SK-N-DZ (cell line): ENCODE measurements at regions not wholly inside any gene's neighbourhood (a gene's known extent, or its start where the extent isn't known, plus 50 kb on each side); places are given as distances from the start of the nearest gene placed in this dataset.

Source experiments
- DNase-seq: peaks from one replicate; pipeline ENCODE4 v3.0.0-alpha.2; 2015; ENCODE audit warnings: low spot score

DNA sequence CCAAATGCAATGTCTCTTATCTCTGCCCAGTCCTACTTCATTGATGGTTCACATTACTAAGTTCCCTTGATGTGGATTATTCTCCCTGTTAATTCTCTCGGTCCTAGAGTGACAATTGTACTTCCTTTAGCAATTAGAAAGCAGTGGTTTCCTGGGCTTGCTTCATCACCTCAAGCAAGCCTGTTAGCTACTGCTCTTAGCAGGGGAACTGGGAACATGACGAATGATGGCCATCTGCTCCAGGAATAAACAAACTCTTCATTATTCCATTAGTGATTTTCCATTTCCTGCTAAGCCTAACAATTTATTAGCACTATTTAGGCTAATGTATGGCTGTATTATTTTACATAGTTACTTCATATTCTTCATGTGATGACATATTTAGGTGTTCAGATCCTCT lies 331.8 kb downstream of the MTX2 start:
- no peak for DNase-seq

DNA sequence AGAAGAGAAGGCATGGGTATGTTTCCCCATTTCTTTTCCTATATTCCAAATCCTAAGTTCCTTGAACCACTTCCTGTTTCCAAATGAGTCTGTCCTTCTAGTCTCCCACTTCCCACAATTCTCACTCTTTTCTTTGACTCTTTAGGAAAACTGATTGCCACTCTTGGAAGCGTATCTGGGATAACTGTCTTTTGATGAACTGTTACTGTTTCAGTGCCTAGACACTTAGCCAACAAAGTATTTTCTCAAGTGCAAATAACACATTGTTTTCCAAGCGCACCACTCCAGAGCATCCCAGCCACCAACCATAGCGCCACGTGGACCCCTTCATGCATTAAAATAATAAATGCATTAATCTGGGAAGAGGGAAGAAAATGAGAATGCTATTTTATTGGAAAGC lies 342.8 kb downstream of the MTX2 start:
- DNase-seq, result no peak

DNA sequence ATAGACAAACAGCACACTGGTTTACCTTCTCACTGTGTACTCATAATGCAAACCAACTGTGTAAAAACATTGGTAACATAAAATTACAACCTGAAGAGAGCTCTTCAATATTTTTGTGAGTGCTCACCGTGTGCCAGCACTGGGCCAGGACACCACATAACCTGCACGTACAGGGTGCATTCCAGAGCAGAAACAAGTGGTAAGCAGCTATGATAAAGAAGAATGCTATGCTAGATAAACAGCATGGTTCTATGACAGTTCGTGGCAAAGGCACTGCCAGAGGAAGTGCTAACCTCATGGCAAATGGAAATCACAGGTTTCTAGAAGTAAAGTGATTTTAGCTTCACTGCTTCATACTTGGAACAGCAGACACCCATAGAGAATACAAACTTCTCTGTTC lies 343.5 kb downstream of the MTX2 start:
- DNase-seq, result no peak

DNA sequence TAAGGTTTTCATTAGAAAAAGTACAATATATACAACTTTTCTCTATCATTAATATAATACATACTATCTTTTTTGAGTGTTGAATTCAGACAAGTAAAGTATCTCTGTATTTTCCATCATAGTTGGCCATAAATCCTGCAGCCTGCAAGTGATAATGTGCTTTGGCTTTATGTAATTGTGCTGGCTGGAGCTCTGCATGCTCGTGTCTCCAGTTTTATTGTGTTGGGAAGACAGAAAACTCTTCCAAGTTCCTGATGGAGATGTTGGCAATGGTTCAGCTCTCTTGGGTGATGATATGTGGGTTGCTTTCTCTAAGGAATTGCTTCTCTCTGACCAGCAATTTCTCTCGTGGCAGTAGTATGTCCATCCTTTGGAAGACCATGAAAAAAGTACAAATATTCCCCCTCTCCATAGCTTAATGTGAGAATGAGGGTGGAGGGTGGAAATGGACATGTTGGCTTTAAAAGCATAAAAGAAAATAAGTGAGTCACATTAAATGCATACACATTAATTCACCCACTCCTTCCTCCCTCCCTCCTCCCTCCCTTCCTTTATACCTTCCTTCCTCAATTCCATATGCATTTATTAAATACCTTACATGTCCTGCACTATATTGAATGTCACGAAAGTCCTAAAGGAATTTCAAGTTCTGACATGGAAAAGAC lies 344.2 kb downstream of the MTX2 start:
- DNase-seq, result no peak

DNA sequence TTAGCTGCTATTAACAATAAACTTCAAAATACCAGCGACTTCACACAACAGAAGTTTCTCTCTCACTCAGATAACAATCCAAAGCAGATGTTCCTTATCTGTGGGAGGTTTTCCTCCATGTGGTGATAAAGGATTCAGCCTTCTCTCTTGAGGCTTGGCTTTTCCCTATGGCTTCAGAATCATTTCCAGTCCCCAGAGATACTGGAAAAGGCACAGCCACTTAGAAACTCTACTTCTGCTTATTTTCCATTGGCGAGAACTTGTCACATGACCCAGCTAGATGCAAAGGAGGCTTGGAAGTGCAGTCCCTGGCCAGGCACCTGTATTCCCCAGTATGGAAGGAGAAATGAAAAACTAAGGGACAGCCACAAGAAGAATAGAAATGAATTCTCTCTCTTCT lies 344.8 kb downstream of the MTX2 start:
- peak; percentile 44 for DNase-seq

DNA sequence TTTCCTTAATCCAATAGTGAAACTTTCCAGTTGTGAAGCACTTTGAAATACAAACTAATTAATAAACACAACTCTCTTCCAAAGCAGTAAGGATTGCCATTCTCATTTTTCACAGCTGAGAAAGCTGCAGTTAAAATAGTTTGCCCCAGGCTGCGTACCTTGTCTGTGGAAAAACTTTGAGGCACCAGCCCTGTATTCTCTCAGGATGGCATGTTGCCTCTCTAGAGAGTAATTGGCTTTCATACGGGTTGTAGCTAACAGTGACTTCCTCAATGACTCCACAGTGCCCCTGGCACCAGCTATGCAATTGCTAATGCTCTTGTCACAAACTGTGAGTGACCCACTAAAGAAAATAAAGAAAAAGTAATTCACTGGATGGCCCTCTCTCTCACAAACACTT lies 345.7 kb downstream of the MTX2 start:
- no peak for DNase-seq

DNA sequence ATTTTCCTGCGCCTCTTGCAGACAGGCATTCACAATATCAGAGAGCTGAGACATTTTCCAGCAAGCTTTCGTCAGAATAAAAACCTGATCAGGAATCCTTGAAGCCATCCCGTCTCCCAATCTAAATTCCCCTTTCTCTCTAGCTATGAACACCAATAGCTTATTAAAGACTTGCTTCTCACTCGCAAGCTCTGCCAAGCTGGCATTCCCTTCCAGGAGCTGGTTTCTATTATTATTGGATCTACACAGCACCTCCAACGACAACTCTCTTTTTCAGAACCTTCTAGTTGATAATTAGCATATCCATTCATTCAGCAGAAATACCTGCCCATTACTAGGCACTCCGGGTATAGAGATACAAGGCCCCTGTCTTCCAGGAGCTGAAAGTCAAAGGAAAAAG lies 350.3 kb downstream of the MTX2 start:
- no peak for DNase-seq

DNA sequence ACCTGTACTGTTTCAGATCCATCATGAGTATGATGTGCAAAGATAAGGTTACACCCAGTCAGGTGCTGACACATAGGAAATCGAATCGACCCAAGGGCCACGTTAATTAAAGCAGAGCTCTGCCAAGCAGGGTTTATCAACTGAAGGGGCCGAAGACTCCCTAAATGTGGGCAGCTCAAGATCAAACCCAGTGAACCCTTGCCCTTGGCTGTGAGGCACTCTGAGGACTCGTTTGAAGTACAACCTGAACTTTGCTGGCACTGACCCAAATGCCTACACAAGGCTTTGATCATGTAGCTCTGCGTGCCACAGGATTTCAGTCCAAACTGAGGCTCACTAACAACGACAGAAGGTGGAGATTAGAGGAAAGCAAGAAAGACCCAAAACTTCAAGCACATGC lies 352.1 kb downstream of the MTX2 start:
- no peak for DNase-seq

DNA sequence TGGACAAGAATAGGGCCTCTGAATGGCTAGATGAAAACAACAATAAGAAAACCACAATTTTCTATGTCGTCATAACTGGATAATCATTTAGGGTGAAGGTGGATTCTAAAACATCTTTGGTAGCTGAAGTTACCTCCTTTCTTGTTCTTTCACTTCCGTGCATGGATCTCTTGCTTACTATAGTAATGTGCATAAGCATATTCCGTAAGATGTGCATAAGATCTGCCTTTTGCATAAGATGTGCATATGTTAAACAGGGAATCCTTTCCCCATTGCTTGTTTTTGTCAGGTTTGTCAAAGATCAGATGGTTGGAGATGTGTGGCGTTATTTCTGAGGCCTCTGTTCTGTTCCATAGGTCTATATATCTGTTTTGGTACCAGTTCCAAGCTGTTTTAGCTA lies 353.6 kb downstream of the MTX2 start:
- DNase-seq, result no peak

DNA sequence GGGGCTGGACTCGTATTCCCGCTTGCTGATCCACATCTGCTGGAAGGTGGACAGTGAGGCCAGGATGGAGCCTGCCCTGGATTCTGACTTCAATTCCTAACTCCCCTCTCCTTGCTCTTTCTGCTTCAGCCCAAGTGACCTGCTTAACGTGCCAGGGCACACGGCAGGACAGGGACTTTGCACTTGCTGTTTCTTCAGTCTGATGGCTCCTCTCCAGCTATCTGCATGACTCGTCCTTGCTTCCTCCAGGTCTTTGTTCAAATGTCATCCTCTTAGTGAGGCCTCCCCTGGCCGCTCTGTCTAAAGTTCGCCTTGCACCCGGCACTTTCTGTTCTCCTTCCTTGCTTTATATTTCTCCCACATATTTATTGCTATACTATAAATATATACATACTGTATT lies 357.6 kb downstream of the MTX2 start:
- DNase-seq, result no peak

DNA sequence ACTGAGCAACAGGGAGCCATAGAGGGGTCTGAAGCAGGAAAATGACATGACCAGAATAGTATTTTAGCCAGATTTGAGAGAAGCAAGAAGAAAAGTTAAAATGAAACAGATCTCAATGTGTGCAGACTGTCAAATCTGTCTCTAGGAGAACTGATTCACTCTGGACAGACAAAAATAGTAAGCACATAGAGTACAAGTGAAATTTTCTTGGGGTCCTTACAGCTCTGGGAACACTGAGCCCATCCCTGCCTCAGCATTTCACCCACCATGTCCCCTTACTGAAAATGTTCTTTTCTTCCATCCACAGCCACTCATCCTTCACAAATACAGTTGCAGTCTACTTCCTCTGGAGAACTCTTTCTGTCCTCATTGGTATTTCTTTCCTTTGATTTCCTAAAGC lies 359.2 kb downstream of the MTX2 start:
- DNase-seq, result no peak

DNA sequence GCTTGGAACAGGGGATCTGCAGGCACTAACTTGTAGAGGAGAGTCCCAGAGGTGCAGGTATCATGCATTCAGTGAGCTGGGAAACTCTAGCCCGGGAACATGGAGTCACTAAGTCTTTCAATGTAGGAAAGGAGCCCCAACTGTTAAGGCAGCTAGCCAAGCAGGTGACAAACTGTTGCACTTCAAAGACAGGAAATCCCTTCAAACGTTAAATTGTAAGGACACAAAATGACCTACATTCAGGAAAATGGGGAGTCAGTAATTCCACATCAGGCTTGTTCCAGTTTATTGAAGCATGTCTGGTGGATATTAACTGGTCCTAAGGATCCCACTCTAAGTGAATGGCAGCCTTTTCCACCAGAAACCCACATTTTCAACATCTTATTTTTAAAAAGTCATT lies 364.5 kb downstream of the MTX2 start:
- no peak for DNase-seq

DNA sequence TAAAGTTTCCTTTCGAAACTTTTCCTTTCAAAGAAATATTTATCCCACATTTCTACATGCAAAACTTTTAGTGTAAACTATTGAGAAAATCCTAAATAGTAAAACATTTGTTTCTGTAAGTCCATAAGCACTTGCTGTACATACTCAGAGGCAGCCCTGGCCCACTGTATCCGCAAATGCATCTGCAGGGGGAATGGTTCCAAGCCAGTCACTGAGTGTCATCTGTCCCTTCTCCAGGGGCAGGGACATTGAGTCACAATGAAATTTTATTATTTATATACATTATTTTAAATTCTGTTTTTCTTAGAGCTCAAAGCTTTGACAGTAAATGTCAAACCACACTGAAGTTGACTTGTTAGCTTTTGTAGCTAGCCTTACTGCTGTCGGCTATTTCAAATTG lies 367.2 kb downstream of the MTX2 start:
- DNase-seq, result no peak

DNA sequence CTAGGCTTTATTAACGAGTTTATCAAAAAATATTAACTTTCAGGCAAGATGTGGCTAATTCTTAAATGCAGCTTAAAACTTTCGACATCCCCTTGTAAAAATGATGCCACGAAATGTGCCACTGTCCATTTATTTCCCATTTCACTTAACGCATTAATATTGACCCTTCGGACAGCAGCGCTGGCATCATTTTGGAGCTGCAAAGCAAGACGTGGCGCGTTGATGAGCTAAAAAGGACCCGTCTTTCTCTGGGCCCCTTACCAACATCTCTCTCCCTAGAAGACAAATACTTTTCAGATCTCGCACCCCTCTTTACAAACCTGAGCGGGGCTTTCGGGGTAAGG lies 367.9 kb downstream of the MTX2 start:
- DNase-seq, result no peak

DNA sequence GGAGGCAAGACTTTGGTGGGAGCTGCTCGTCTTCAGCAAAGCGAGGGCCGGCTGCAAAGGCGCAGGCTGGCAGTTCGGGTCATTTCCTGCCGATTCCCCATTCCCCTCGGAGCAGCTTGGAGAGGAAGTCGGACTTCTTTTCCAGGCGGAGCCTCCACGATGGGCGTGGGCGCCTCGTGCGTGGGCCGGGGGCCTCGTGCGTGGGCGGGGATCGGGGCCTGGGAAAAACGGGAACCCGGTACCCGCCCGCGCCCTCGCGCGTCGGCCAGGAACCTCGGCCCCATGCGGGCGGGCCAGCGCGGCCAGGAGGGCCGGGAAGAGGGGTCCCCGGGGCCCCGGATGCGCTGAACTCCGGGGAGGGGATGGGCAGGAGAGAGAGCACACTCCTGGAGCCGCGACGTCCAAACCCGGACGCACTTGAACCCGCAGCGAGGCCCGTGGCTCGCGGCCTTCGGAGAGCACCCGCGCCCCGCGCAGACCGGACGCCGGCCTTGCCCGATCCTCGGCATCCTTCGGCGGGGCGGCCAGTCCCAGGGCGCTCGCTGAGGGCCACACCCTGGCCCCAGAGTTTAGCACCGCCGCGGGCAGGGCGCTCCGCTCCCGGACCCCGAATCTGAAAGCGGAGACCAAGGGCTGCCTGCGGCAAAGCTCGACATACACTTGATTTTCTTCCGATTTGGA lies 368.4 kb downstream of the MTX2 start:
- DNase-seq, result peak; percentile 67

DNA sequence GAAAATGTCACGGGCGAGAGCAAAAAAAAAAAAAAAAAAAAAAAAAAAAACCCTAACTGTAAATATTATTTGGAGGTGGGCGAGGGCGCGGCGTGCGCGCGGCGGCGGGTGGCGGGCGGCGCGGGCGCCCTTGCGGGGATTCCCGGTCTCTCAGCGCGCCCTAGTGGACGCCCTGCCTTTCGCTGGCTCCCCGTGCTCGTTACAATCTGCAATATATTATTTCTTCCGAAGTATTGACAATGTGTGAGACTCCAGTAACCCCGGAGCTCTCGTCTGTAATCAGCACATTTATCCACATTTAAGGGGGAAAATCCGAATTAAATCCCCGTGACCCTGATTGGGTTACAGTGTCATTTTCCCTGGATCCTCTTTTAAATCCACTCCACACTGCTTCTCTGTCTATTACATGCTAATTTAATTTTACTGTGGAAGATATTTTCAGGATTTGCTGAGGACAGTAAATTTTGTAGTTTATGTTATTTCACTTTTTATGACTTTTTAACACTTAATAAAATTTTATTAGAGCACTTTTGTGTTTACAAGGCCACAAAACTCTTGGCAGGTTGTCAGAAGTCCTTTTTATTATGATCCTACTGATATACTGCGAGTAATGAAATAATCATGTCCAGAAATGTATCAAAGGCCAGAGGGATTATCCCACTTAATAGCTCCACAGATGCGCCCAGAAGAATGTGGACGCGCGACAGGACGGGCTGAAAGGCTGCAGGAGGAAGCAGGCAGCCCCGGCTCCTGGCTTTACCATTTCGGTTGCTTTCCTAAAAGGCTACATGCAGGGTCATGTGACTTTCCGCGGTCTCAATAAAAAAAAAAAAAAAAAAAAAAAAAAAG lies 369.1 kb downstream of the MTX2 start:
- DNase-seq, result peak; percentile 70

DNA sequence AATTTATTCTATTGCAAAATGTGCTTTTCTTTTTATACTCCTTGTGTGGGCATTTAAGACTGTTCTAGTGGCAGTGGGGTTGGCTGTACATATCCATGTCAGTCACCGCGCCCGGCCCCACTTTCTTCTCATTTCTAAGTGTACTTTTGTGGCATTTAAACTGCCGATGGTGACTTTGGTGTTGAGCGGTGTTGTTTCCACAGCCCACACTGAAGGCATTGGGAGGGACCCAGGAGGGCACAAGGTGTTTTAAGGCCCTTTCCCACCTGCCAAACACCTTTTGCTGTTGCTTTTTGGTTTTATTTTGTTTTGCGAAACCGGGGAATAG lies 369.7 kb downstream of the MTX2 start:
- no peak for DNase-seq

DNA sequence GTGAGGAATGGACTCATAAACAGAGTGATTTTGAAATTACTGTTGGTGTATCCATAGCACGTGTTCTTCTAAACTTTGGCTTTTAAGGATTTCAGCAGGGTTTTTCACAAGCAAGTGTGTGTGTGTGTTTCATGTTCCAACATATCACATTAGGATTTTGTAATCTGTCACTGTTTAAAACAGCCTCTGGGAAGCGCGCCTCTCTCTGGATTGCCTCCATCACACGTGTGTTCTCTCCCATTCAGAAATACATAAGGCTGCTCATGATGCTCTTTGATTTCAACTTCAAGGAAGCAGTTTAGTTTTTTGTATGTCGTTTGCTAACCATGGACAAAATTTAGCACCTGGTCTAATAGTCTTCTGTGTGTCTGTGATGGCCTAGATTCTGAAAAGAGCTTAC lies 370.4 kb downstream of the MTX2 start:
- DNase-seq, result no peak

DNA sequence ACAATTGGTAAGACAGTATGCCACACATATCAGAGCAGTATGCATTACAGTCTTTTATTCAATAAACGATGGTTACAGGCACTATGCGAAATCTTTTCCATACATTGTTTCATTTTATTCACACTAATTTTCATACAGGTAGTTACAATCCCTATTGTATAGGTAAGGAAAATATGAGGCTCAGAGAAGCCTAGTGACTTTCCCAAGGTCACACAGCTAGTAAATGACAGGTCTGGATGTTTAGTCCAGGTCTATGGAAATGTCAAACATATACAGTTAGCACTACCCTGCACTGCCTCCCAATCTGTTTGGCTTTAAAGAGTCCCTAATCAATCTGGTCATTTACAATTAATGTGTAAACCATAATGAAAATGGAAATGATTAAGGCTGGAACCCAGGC lies 372.2 kb downstream of the MTX2 start:
- DNase-seq, result no peak

DNA sequence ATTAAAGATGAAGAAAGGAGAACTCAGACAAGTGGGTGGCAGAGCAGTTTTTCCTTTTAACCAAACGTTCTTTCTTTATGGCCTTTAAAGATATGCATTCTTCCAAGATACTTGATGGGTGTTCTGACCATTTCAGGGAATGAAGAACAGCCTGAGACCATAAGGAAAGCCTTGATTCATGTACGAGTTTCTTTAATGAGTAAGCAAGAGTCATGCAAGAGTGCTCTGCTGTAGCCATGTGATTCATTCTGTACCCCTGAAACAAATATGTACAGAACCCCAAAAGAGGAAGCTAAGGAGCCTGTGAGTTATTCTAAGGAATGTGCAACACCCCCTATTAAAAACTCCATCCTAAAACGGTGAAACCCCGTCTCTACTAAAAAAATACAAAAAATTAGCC lies 372.8 kb downstream of the MTX2 start:
- DNase-seq, result no peak

DNA sequence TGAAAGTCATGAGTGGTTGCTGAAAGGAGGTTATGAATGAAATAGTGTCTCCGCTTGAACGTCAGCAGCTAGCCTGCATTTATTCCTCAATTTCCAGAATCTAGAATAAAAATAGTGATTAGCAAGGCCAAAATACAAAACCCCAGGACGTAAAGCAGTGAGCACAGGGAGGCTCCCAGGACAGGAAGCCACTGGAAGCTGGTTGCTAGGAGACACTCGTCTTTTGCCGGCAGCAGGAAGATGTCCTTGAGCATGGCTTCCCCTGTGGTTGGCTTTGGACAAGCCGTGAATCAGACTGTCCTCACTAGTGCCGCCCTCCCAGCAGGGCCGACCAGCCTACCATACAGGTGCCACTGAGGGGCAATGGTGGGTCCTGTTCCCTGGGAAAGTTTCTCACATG lies 374.4 kb downstream of the MTX2 start:
- peak; percentile 76 for DNase-seq

DNA sequence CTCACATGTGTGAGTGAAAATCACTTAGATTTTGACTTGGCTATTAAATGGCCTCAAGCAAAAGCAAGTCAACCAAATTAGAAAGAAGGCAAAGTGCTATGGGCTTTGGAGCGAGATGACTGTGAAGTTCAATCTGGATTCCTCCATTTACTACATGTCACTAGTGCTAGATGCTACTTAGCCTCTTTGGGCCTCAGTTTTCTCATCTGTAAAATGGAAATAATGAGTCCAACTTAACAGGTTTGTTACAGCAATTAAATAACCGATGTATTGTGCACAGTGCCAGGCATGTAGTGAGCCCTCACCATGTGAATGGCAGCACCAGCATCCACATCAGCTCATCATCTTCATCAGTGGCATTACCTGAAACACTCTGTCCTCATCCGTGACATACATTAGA lies 376.3 kb downstream of the MTX2 start:
- DNase-seq, result no peak

DNA sequence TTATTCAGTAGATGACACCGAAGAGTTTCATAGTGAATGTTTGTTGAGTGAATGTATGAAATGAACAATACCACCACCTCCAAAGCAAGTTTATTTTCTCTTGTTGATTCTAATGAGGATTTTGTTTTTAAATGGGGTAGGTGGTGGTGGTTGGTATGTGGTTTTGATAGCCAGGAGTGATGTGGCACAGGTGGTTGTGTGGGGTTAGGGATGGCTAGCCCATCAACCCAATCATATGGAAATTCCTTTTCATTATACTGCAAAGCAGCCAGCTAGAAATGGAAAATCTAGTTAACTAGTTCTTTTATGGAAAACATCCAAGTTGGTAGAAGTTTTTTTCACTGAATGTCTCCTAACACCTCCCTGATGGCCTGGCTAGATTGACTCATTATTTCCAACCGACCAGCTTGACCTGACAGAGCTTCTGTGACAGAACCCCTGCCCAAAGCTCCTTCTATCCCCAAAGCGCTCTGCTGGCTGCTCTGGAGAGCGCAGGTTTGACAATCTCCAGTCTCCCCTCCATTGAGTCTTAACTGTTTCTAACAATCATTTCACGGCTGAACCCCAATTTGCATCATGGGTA lies 376.9 kb downstream of the MTX2 start:
- DNase-seq, result no peak
